Endothelial cell (in vitro differentiated cells): ENCODE measurements at regions not wholly inside any gene's neighbourhood (a gene's known extent, or its start where the extent isn't known, plus 50 kb on each side); places are given as distances from the start of the nearest gene placed in this dataset.

Source experiments
- DNase-seq: peaks from one replicate; pipeline ENCODE4 v3.0.0; 2021; ENCODE audit warnings: low spot score
- H3K27ac Mint-ChIP-seq: one replicate; pipeline ENCODE4 v1.8.0; 2021; ENCODE audit warnings: mixed read lengths, inconsistent platforms; ENCODE audit not compliant: unreplicated experiment
- H3K27me3 Mint-ChIP-seq: one replicate; pipeline ENCODE4 v1.8.0; 2021; ENCODE audit warnings: mild to moderate bottlenecking, moderate library complexity, mixed read lengths, inconsistent platforms; ENCODE audit not compliant: unreplicated experiment
- H3K36me3 Mint-ChIP-seq: one replicate; pipeline ENCODE4 v1.8.0; 2021; ENCODE audit warnings: mild to moderate bottlenecking, low read depth, mixed read lengths, inconsistent platforms; ENCODE audit not compliant: unreplicated experiment
- H3K4me1 Mint-ChIP-seq: one replicate; pipeline ENCODE4 v1.8.0; 2021; ENCODE audit warnings: mild to moderate bottlenecking, mixed read lengths, inconsistent platforms; ENCODE audit not compliant: unreplicated experiment
- H3K4me3 Mint-ChIP-seq: one replicate; pipeline ENCODE4 v1.8.0; 2021; ENCODE audit warnings: mild to moderate bottlenecking, mixed read lengths, inconsistent platforms; ENCODE audit not compliant: unreplicated experiment
- H3K9me3 Mint-ChIP-seq: one replicate; pipeline ENCODE4 v1.8.0; 2021; ENCODE audit warnings: mixed read lengths, inconsistent platforms; ENCODE audit not compliant: unreplicated experiment
- TF ChIP-seq, protein P1 (sequence below): fragments of 200-600 bp; sonication (generic); IDR thresholded peaks from one replicate; pipeline ENCODE4 v1.5.0; 2021; ENCODE audit warnings: antibody characterized with exemption; ENCODE audit not compliant: unreplicated experiment

DNA sequence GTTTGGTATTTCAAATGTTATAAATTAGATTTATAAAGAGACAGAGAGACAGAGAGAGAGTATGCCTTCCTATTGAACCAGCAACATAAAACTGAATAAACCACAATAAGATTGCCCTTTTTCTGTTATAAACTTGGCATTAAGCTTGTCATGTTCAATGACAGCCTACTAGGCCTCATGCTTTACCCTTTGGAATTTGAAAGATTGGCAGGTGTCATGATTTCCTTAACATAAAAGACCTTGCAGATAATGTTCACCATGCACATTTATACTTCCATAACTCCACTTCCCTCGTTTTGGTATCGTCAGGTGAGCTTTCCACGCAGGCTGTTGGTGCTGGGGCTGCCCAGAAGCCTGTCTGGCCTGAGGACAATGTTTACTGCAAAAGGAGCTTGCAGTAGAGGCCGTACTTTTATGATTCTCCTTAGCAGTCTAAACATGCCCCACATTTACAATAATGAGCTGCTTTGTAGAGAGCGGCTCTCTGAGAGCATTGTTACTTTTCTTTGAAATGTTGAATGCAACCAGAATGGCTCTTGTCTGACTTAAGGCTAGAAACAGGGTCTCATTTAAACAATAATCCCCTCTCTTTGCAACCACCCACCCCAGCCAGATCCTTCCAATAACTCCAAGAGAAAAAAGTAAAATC, 379.1 kb upstream of the ATP5MC3 start:
- no peaks in the 10 kb centered on the region for H3K27me3 Mint-ChIP-seq
- peaks cover 5% of the 10 kb centered on the region for H3K4me1 Mint-ChIP-seq
- no peak overlapping the region for H3K27ac Mint-ChIP-seq
- H3K9me3 Mint-ChIP-seq = no peaks in the 10 kb centered on the region
- no peak for DNase-seq
- no peak overlapping the region for H3K4me3 Mint-ChIP-seq
- no peaks in the 10 kb centered on the region for H3K36me3 Mint-ChIP-seq
- TF ChIP-seq, protein P1, sequence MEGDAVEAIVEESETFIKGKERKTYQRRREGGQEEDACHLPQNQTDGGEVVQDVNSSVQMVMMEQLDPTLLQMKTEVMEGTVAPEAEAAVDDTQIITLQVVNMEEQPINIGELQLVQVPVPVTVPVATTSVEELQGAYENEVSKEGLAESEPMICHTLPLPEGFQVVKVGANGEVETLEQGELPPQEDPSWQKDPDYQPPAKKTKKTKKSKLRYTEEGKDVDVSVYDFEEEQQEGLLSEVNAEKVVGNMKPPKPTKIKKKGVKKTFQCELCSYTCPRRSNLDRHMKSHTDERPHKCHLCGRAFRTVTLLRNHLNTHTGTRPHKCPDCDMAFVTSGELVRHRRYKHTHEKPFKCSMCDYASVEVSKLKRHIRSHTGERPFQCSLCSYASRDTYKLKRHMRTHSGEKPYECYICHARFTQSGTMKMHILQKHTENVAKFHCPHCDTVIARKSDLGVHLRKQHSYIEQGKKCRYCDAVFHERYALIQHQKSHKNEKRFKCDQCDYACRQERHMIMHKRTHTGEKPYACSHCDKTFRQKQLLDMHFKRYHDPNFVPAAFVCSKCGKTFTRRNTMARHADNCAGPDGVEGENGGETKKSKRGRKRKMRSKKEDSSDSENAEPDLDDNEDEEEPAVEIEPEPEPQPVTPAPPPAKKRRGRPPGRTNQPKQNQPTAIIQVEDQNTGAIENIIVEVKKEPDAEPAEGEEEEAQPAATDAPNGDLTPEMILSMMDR = no peak

DNA sequence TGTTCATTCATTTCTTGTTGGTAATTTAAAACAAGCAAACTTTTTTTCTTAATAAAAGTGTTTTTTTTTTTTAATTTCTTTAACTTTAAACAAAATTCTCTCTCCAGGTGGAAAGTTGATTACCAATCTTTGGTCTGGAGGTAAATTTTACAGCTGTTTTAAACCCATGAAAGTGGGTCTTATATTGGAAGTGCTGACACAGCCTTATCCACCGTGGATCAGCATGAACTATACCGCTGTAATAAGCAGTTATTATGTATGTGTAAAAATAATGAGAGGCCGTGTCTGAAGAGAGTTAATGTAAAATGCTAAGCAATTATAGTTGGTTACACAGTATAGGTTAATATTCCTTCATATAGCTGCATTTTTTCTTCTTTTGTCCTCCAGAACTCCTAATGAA, 378.1 kb upstream of the ATP5MC3 start:
- TF ChIP-seq, protein P1 = no peak
- no peaks in the 10 kb centered on the region for H3K27me3 Mint-ChIP-seq
- H3K27ac Mint-ChIP-seq = no peak overlapping the region
- no peak for DNase-seq
- no peaks in the 10 kb centered on the region for H3K9me3 Mint-ChIP-seq
- no peaks in the 10 kb centered on the region for H3K36me3 Mint-ChIP-seq
- H3K4me1 Mint-ChIP-seq = peaks cover 5% of the 10 kb centered on the region
- H3K4me3 Mint-ChIP-seq = no peak overlapping the region

DNA sequence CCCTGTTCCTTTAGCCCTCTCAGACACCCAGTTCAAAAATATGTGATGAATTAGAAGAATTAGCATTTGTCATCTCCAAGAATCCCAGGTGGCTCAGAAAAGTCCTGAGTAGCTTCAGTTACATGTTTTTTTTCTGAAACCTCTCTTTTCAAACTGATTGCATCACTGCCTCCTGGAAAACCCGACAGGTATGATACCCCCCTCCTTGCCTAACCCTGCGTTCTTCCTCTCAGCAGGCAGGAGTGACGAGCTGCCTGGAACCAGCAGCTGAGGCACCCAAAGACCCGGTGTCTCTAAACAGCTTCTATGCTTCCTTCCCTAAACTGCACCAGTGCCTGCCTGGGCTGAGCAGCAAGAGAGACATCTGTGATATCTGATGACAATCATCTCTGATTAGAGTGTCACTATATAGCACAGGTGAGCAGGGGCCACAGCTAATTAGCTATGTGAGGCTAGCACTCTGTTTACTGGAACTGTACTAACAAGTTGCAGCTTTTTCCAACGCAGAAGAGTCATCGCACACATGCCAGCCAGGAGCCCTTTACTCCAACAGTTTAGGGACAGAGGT, 376.4 kb upstream of the ATP5MC3 start:
- TF ChIP-seq, protein P1 = no peak
- no peaks in the 10 kb centered on the region for H3K36me3 Mint-ChIP-seq
- H3K27ac Mint-ChIP-seq = no peak overlapping the region
- H3K4me3 Mint-ChIP-seq = no peak overlapping the region
- H3K4me1 Mint-ChIP-seq = peaks cover 7% of the 10 kb centered on the region
- H3K9me3 Mint-ChIP-seq = no peaks in the 10 kb centered on the region
- DNase-seq = no peak
- H3K27me3 Mint-ChIP-seq = no peaks in the 10 kb centered on the region

DNA sequence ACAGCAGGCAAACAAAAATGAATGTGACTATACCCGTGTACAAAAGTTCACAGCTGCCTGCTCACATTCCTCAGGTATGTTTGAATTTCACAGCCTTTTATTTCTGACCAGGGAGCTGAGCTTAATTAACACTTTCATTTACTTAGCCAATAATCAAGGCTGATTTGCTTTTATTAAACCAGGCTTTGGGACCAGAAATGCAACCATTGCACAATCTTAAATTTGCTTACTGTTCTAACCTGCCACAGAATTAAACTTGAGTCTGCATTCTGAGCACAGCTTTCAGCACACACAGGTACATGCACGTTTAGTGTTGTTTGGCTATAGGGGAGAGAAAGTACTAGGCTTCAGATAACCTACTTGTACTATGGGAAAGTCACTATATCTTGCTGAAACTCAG, 372.4 kb upstream of the ATP5MC3 start:
- Mint-ChIP-seq H3K27ac (no peak overlapping the region), H3K27me3 (no peaks in the 10 kb centered on the region), H3K9me3 (no peaks in the 10 kb centered on the region), H3K4me3 (no peak overlapping the region), H3K4me1 (peaks cover 14% of the 10 kb centered on the region), H3K36me3 (no peaks in the 10 kb centered on the region)
- TF ChIP-seq, protein P1 = no peak
- DNase-seq = no peak

DNA sequence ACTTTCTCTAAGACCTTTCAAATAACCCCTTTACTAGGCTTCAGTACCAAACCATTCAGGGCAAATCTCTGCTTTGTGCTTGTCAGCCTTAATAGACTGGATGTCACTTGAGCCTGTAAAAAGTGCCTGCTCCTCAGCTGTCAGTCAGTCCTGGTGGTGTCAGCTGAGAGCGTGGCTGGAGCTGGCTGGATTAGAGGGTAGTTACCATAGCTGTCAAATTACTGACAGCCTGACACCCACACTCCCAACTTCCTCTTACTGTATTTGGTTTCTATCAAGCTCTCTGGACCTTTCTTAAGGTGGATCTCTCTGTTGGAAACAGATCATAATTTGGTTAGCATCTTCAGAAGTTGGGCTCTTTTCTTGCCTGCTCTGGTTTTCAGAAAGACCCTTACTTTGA, 371.4 kb upstream of the ATP5MC3 start:
- H3K9me3 Mint-ChIP-seq = no peaks in the 10 kb centered on the region
- H3K36me3 Mint-ChIP-seq = no peaks in the 10 kb centered on the region
- H3K27me3 Mint-ChIP-seq = no peaks in the 10 kb centered on the region
- TF ChIP-seq, protein P1 = no peak
- DNase-seq = no peak
- no peak overlapping the region for H3K27ac Mint-ChIP-seq
- H3K4me1 Mint-ChIP-seq = peaks cover 17% of the 10 kb centered on the region
- H3K4me3 Mint-ChIP-seq = no peak overlapping the region
